Astrocyte (in vitro differentiated cells and primary cell): ENCODE measurements at regions not wholly inside any gene's neighbourhood (a gene's known extent, or its start where the extent isn't known, plus 50 kb on each side); places are given as distances from the start of the nearest gene placed in this dataset.

Source experiments
- DNase-seq: peaks from one replicate; pipeline ENCODE4 v3.0.0-alpha.2; 2010; ENCODE audit warnings: low read depth
- FAIRE-seq: peaks from 2 replicates; lab custom pipeline; 2011; peaks lifted over from hg19 to GRCh38; lab: Jason Lieb, UNC
- H2AFZ ChIP-seq: 2 replicates; pipeline ENCODE4 v1.6.0; 2012; ENCODE audit warnings: low read depth, low read length, inconsistent platforms
- H3K27ac ChIP-seq: 2 replicates; pipeline ENCODE4 v1.5.1; 2011; ENCODE audit warnings: low read depth, low read length, inconsistent platforms
- H3K27me3 ChIP-seq: 2 replicates; pipeline ENCODE4 v1.6.0; 2011; ENCODE audit warnings: low read length, inconsistent platforms; ENCODE audit not compliant: insufficient read depth
- H3K36me3 ChIP-seq: 2 replicates; pipeline ENCODE4 v1.5.1; 2011; ENCODE audit warnings: low read length, inconsistent platforms; ENCODE audit not compliant: insufficient read depth
- H3K4me1 ChIP-seq: 2 replicates; pipeline ENCODE4 v1.5.1; 2011; ENCODE audit warnings: low read length, inconsistent platforms; ENCODE audit not compliant: insufficient read depth
- H3K4me2 ChIP-seq: 2 replicates; pipeline ENCODE4 v1.6.0; 2012; ENCODE audit warnings: low read length, inconsistent platforms
- H3K4me3 ChIP-seq: 2 replicates; pipeline ENCODE4 v1.5.1; 2011; ENCODE audit warnings: low read depth, mild to moderate bottlenecking, low read length, inconsistent platforms; ENCODE audit not compliant: insufficient read depth
- H3K79me2 ChIP-seq: 2 replicates; pipeline ENCODE4 v1.6.0; 2012; ENCODE audit warnings: mild to moderate bottlenecking, low read length, inconsistent platforms; ENCODE audit not compliant: insufficient read depth
- H3K9ac ChIP-seq: 2 replicates; pipeline ENCODE4 v1.6.0; 2012; ENCODE audit warnings: mild to moderate bottlenecking, low read length, inconsistent platforms
- H3K9me3 ChIP-seq: 2 replicates; pipeline ENCODE4 v1.5.1; 2012; ENCODE audit warnings: low read depth, mild to moderate bottlenecking, low read length, inconsistent platforms; ENCODE audit not compliant: insufficient read depth
- H4K20me1 ChIP-seq: 2 replicates; pipeline ENCODE4 v1.6.0; 2012; ENCODE audit warnings: low read length, inconsistent platforms; ENCODE audit not compliant: insufficient read depth
- H3K27ac Mint-ChIP-seq: one replicate; pipeline ENCODE4 v1.8.0; 2021; ENCODE audit warnings: mild to moderate bottlenecking, mixed read lengths; ENCODE audit not compliant: unreplicated experiment
- H3K27me3 Mint-ChIP-seq: one replicate; pipeline ENCODE4 v1.8.0; 2021; ENCODE audit warnings: low read depth, mixed read lengths; ENCODE audit not compliant: unreplicated experiment
- H3K36me3 Mint-ChIP-seq: one replicate; pipeline ENCODE4 v1.8.0; 2021; ENCODE audit warnings: low read depth, mixed read lengths; ENCODE audit not compliant: unreplicated experiment
- H3K4me1 Mint-ChIP-seq: one replicate; pipeline ENCODE4 v1.8.0; 2021; ENCODE audit warnings: low read depth, mixed read lengths; ENCODE audit not compliant: unreplicated experiment
- H3K4me3 Mint-ChIP-seq: one replicate; pipeline ENCODE4 v1.8.0; 2021; ENCODE audit warnings: mild to moderate bottlenecking, moderate library complexity, mixed read lengths; ENCODE audit not compliant: unreplicated experiment
- H3K9me3 Mint-ChIP-seq: one replicate; pipeline ENCODE4 v1.8.0; 2021; ENCODE audit warnings: mild to moderate bottlenecking, mixed read lengths; ENCODE audit not compliant: unreplicated experiment
- EZH2 ChIP-seq: IDR thresholded peaks from 2 replicates; pipeline ENCODE4 v1.6.1; 2012; ENCODE audit warnings: mild to moderate bottlenecking, low read length, inconsistent platforms; ENCODE audit not compliant: insufficient read depth
- TF ChIP-seq, protein P1 (sequence below): IDR thresholded peaks from 2 replicates; pipeline ENCODE4 v1.5.1; 2011; ENCODE audit warnings: low read depth, mild to moderate bottlenecking, inconsistent platforms, low read length, moderate library complexity; ENCODE audit not compliant: insufficient read depth

DNA sequence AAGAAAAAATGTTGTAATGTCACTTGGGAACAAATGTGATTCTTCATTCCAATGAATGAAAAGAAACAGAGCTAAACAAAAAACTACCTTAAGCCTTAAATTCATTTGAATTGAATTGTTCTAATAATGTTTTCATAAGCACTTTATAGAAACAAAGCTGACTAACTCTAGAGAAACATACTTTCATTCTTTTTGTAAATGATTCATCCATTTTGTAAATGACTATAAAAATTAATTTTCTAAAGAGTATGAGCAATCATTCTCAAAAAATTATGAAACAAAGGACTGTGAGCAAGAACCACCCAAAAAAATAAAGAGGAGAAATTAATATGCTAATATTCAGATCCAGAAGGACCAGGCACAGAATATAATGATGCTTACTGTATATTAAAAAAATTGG lies 986.5 kb upstream of the CHORDC1 start:
- Histone ChIP-seq H3K4me2 (no peak overlapping the region), H3K9me3 (no peaks in the 10 kb centered on the region), H3K27ac (no peak overlapping the region), H3K27me3 (no peaks in the 10 kb centered on the region), H3K4me3 (no peak overlapping the region), H3K79me2 (no peaks in the 10 kb centered on the region), H4K20me1 (no peaks in the 10 kb centered on the region), H3K4me1 (no peaks in the 10 kb centered on the region), H2AFZ (no peak overlapping the region), H3K36me3 (no peaks in the 10 kb centered on the region), H3K9ac (no peak overlapping the region)
- Mint-ChIP-seq H3K4me3 (no peak overlapping the region), H3K27me3 (no peaks in the 10 kb centered on the region), H3K36me3 (no peaks in the 10 kb centered on the region), H3K9me3 (peaks cover 4% of the 10 kb centered on the region), H3K27ac (no peak overlapping the region), H3K4me1 (no peaks in the 10 kb centered on the region)
- no peak for DNase-seq
- TF ChIP-seq EZH2: no peak
- TF ChIP-seq, protein P1, sequence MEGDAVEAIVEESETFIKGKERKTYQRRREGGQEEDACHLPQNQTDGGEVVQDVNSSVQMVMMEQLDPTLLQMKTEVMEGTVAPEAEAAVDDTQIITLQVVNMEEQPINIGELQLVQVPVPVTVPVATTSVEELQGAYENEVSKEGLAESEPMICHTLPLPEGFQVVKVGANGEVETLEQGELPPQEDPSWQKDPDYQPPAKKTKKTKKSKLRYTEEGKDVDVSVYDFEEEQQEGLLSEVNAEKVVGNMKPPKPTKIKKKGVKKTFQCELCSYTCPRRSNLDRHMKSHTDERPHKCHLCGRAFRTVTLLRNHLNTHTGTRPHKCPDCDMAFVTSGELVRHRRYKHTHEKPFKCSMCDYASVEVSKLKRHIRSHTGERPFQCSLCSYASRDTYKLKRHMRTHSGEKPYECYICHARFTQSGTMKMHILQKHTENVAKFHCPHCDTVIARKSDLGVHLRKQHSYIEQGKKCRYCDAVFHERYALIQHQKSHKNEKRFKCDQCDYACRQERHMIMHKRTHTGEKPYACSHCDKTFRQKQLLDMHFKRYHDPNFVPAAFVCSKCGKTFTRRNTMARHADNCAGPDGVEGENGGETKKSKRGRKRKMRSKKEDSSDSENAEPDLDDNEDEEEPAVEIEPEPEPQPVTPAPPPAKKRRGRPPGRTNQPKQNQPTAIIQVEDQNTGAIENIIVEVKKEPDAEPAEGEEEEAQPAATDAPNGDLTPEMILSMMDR: no peak
- no peak for FAIRE-seq

DNA sequence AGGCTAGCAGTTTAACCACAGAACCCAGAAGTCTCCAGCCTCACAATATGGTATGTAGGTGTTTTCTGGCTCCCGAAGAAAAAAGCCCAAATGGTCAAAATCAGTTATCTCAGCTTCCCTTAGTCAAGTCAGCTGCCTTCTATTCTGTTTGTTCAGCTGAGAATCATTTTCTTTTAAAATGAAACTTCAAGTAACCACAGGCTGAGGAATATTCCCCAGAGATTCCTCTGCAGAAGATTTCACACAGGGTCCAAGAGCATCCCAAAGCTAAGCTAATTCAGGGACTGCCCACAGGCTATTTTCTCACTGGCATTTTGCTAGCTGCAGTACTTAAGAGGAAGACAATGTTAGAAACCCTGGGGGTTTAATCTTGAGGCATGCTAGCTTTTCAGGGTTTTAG lies 977.0 kb upstream of the CHORDC1 start:
- no peak overlapping the region for H3K27ac Mint-ChIP-seq
- Histone ChIP-seq H3K9ac (no peak overlapping the region), H3K4me1 (no peaks in the 10 kb centered on the region), H3K36me3 (no peaks in the 10 kb centered on the region), H3K9me3 (no peaks in the 10 kb centered on the region), H3K4me2 (no peak overlapping the region), H2AFZ (no peak overlapping the region), H3K27me3 (no peaks in the 10 kb centered on the region), H4K20me1 (no peaks in the 10 kb centered on the region), H3K4me3 (no peak overlapping the region), H3K27ac (no peak overlapping the region), H3K79me2 (no peaks in the 10 kb centered on the region)
- H3K36me3 Mint-ChIP-seq: no peaks in the 10 kb centered on the region
- DNase-seq (peak; percentile 11), FAIRE-seq (no peak)
- peaks cover 2% of the 10 kb centered on the region for H3K9me3 Mint-ChIP-seq
- no peak overlapping the region for H3K4me3 Mint-ChIP-seq
- H3K4me1 Mint-ChIP-seq: no peaks in the 10 kb centered on the region
- H3K27me3 Mint-ChIP-seq: no peaks in the 10 kb centered on the region
- TF ChIP-seq, protein P1: no peak
- no peak for TF ChIP-seq EZH2

DNA sequence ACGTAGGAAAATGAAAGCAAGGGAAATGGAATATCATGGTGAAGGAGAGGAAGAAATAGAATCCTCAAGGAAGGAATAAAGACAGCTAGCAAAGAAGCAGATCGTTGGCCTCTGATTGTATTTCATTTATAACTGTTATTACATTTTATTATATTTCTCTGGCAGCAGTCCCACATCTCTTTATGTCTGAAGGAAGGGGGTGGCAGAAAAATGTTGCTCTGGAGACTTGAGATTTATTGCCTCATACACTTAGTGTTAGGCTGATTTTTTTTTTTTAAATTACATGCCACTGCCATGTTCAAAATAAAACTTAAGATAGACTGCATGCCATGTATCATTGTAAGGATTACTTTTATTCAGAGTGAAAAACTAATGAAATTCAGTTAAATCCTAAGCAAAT lies 971.7 kb upstream of the CHORDC1 start:
- Histone ChIP-seq H3K36me3 (no peaks in the 10 kb centered on the region), H3K4me3 (no peak overlapping the region), H3K9me3 (no peaks in the 10 kb centered on the region), H2AFZ (no peak overlapping the region), H3K4me2 (no peak overlapping the region), H3K27me3 (no peaks in the 10 kb centered on the region), H4K20me1 (no peaks in the 10 kb centered on the region), H3K79me2 (no peaks in the 10 kb centered on the region), H3K4me1 (no peaks in the 10 kb centered on the region), H3K27ac (no peak overlapping the region), H3K9ac (no peak overlapping the region)
- no peak for FAIRE-seq
- Mint-ChIP-seq H3K27me3 (no peaks in the 10 kb centered on the region), H3K27ac (no peak overlapping the region), H3K4me1 (no peaks in the 10 kb centered on the region), H3K36me3 (no peaks in the 10 kb centered on the region), H3K9me3 (peaks cover 2% of the 10 kb centered on the region), H3K4me3 (no peak overlapping the region)
- TF ChIP-seq EZH2: no peak
- TF ChIP-seq, protein P1: no peak
- no peak for DNase-seq
